Suppressor macrophage (primary cell): ENCODE measurements at regions not wholly inside any gene's neighbourhood (a gene's known extent, or its start where the extent isn't known, plus 50 kb on each side); places are given as distances from the start of the nearest gene placed in this dataset.
A peak's percentile ranks its signal among the peaks of the same experiment; 100 is the strongest.

Experiments
- DNase-seq, 4 experiments: peaks; one replicate each; pipeline ENCODE4 v3.0.0-alpha.2; 2020 to 2022

- no peak for DNase-seq
Measured at GRCh38 chr10:59088912-59089573, 87.4 kb upstream of the PHYHIPL start.

GRCh38 chr10:59090817-59091622, 85.4 kb upstream of the PHYHIPL start:
- no peak for DNase-seq

- DNase-seq = no peak
Measured at GRCh38 chr10:59093461-59093860, 83.0 kb upstream of the PHYHIPL start.

- no peak for DNase-seq
Measured at GRCh38 chr10:59096631-59097030, 79.8 kb upstream of the PHYHIPL start.

GRCh38 chr10:59098387-59098786, 78.1 kb upstream of the PHYHIPL start:
- peak in 1 of 4 experiments; percentile 0 for DNase-seq

GRCh38 chr10:59098831-59099452, 77.5 kb upstream of the PHYHIPL start:
- DNase-seq = no peak

GRCh38 chr10:59099481-59099880, 77.0 kb upstream of the PHYHIPL start:
- DNase-seq = no peak

- DNase-seq = no peak
Measured at GRCh38 chr10:59102394-59102793, 74.0 kb upstream of the PHYHIPL start.

- no peak for DNase-seq
Measured at GRCh38 chr10:59104186-59104585, 72.3 kb upstream of the PHYHIPL start.

- DNase-seq = no peak
Measured at GRCh38 chr10:59106441-59106840, 70.0 kb upstream of the PHYHIPL start.

GRCh38 chr10:59107147-59107546, 69.3 kb upstream of the PHYHIPL start:
- no peak for DNase-seq

GRCh38 chr10:59108296-59108870, 68.1 kb upstream of the PHYHIPL start:
- DNase-seq = no peak

GRCh38 chr10:59108886-59109288, 67.6 kb upstream of the PHYHIPL start:
- no peak for DNase-seq

GRCh38 chr10:59109826-59110225, 66.6 kb upstream of the PHYHIPL start:
- DNase-seq = no peak

- DNase-seq = no peak
Measured at GRCh38 chr10:59124187-59124586, 52.3 kb upstream of the PHYHIPL start.

- DNase-seq = no peak
Measured at GRCh38 chr10:59125666-59126065, 50.8 kb upstream of the PHYHIPL start.

- no peak for DNase-seq
Measured at GRCh38 chr10:59126261-59126660, 50.2 kb upstream of the PHYHIPL start.
